VCaP (cell line): ENCODE measurements at regions not wholly inside any gene's neighbourhood (a gene's known extent, or its start where the extent isn't known, plus 50 kb on each side); places are given as distances from the start of the nearest gene placed in this dataset.
A peak's percentile ranks its signal among the peaks of the same experiment; 100 is the strongest.

Source experiments
- H3K27ac ChIP-seq: fragments of 450-650 bp; 2 replicates; pipeline ENCODE4 v1.5.1; 2017
- CTCF ChIP-seq: fragments of 450-650 bp; conservative IDR thresholded peaks from 2 replicates; pipeline ENCODE4 v1.5.1; 2017; ENCODE audit warnings: mild to moderate bottlenecking, moderate library complexity

DNA sequence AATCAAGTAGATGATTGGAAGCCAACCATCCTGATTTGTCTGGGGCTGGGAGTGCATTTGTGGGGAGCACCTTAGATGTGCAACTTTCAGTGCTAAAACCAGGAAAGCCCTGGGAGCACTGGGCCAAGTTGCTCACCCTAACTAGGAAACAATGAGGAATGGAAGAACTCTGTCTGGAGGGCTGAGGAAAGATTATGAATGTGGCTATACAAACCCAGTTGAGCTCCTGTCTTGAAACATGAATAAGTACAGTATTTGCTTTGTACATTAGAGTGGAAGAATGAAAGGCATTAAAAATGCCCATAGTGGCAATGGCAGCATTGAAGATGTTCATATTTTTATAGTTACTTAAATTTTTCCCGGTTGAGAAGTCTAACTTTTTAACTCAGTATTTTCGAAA, 121.1 kb downstream of the HDGFL1 start:
- no peak overlapping the region for H3K27ac ChIP-seq
- no peak for TF ChIP-seq CTCF

DNA sequence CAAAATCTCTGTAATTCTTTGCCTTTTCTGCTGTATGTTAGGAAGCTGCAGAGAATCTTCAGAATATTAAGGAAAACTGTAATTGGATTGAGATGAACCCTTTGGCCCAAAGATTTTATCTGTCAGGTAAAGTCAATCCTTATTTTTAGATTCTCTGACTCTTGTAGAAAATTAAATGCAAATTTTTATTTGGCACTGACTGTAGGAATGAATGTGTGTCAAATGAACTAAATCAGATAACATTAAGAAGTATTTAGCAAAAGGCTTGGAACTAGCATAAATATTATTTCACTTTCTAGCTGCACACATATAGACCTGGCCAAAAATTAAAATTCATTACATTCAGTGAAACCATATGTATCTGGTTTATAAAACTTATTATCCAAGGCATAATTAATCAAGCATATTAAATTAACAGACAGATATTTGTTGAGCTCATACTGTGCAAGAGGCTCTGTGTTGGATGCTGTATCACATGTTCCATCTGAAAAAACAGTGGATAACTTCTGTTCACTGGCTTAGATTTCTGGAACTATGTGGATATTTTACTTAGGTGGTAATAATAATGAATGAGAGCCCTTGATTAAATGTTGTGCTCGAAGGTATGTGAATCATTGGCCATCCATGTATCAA, 124.8 kb downstream of the HDGFL1 start:
- no peak for TF ChIP-seq CTCF
- no peak overlapping the region for H3K27ac ChIP-seq

- TF ChIP-seq CTCF, result no peak
- H3K27ac ChIP-seq, result no peak overlapping the region
These were observed 127.1 kb downstream of the HDGFL1 start for GRCh38 chr6:22696481-22696880.

GRCh38 chr6:22697306-22697705, 127.9 kb downstream of the HDGFL1 start:
- no peak overlapping the region for H3K27ac ChIP-seq
- TF ChIP-seq CTCF, result no peak

DNA sequence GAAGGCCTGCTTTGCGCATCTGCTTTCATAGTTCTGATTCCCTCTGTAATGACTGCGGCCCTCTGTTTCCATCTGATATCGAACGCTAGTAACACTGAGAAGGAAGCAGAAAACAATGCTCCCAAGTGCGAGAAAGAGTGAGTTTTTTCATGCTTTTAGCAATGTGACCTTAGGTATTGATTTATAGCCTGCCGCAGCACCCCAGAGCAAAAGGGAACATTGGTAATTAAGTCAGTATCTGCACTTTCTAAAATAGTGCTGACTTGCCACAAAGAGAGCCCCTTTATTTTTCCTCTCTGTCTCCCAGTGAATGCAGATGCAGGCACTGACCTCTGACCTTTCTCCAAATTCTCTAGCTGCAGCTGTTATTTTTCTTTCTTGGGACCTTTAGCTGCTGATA, 129.8 kb downstream of the HDGFL1 start:
- peak overlapping the region; percentile 65 for H3K27ac ChIP-seq
- TF ChIP-seq CTCF, result no peak

DNA sequence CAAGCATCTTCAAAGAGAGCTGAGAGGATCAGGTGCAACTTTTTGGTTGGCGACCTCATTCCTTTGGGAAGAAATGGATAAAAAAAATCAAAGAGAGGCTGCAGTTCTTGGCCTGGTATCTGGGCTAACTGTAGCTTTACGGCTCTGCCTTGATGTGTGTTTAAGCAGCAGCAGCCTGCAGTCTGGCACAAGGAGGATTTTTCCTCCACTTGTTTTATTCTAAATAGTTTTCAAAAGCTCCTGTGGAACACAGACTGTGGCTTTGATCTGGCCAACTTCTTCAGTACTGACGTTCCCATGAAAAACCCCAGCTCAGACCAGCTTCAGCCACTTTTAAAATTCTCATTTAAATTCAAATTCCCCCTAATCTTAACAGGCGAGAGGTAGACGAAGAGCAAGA, 137.3 kb downstream of the HDGFL1 start:
- no peak overlapping the region for H3K27ac ChIP-seq
- TF ChIP-seq CTCF, result no peak

- no peak overlapping the region for H3K27ac ChIP-seq
- TF ChIP-seq CTCF, result no peak
These were observed 139.1 kb downstream of the HDGFL1 start for GRCh38 chr6:22708469-22708868.
